Spleen (tissue), 7 donors: ENCODE measurements at regions not wholly inside any gene's neighbourhood (a gene's known extent, or its start where the extent isn't known, plus 50 kb on each side); places are given as distances from the start of the nearest gene placed in this dataset.

Experiments
- POLR2AphosphoS5 ChIP-seq, 3 donors: sonication (generic); formaldehyde crosslinking; IDR thresholded peaks; one replicate each; pipeline ENCODE4 v1.5.1; 2017; ENCODE audit warnings: antibody characterized with exemption in 3 of 3
- TF ChIP-seq, protein P1 (sequence below), 11 experiments: fragments of 200-600 bp in 7 of 11; fragments of 450-650 bp in 4 of 11; sonication (generic) in 4 of 11; IDR thresholded peaks in 8 of 11; conservative IDR thresholded peaks in 3 of 11; 1 replicate in 7 of 11; 2 replicates in 4 of 11; pipeline versions ENCODE4 v1.4.0 to v1.8.0; 2016 to 2021; ENCODE audit warnings: antibody characterized with exemption in 11 of 11, inconsistent platforms in 4 of 11, mild to moderate bottlenecking in 1 of 11
- donor health status: DM: no; HTN: no; CAD: no; lungs with moderate emphysema.
- donor health status: DM: no; HTN: no; CAD: no.
- donor health status: DM: no; HTN: no; CAD: no.

DNA sequence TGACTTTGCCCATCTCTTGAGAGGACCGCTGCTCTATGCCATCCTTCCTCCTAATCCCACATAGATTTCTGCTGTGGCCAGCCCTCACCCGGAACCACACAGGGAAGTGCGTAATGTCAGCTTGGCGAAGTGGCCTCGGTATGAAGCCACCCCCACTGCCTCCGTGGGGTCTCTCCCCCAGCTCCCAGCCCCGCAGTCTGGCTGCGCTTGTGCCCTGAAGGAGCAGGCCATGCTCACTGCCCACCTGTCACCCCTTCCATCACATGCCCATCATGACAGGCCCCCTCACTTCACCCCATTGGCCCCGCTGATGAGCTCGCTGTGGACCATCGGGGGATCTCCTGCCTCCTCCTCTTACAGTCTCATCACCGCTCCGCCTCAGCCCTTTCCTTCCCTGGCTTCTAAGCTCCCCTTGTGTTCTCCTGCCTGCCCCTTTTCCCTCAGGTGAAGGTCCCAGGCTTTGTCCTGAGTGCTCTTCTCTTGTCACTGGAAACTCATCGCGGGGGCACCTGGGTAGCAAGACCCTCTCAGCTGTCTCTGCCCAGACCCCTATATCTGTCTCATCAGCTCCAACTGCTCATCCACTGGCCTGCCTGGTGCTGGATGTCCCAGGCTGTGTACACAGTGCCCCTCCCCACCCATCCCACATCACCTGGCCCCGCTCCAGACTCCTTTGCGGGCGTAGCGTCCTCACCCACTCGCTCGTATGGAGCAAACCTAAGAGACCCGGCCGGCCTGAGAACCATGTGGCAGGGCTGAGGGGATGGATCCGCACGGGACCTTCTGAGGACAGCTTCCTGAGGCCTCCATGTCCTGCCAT, 81.7 kb downstream of the GLI2 start:
- TF ChIP-seq, protein P1, sequence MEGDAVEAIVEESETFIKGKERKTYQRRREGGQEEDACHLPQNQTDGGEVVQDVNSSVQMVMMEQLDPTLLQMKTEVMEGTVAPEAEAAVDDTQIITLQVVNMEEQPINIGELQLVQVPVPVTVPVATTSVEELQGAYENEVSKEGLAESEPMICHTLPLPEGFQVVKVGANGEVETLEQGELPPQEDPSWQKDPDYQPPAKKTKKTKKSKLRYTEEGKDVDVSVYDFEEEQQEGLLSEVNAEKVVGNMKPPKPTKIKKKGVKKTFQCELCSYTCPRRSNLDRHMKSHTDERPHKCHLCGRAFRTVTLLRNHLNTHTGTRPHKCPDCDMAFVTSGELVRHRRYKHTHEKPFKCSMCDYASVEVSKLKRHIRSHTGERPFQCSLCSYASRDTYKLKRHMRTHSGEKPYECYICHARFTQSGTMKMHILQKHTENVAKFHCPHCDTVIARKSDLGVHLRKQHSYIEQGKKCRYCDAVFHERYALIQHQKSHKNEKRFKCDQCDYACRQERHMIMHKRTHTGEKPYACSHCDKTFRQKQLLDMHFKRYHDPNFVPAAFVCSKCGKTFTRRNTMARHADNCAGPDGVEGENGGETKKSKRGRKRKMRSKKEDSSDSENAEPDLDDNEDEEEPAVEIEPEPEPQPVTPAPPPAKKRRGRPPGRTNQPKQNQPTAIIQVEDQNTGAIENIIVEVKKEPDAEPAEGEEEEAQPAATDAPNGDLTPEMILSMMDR (IDR thresholded peaks at IDR 0.05 in 8 of 11, conservative IDR thresholded peaks at IDR 0.05 in 3 of 11), result no peak
- no peak for TF ChIP-seq POLR2AphosphoS5 (IDR thresholded peaks at IDR 0.05)
